B cell (primary cell): ENCODE measurements at regions not wholly inside any gene's neighbourhood (a gene's known extent, or its start where the extent isn't known, plus 50 kb on each side); places are given as distances from the start of the nearest gene placed in this dataset. TPM values are rescaled to one million over a fixed set of nuclear protein-coding genes. Genes with fewer than 3 reads are reported as not detected.
A peak's percentile ranks its signal among the peaks of the same experiment; 100 is the strongest.

Experiments
- ATAC-seq: fragments of 200-7000 bp; cut with Tn5 transposase; one replicate; pipeline ENCODE4 v1.10.0; 2021; ENCODE audit warnings: low read depth, mild to moderate bottlenecking, moderate number of reproducible peaks, moderate library complexity
- CTCF ChIA-PET: fragments of 350-600 bp; sonication (Branson Sonifier 250); formaldehyde crosslinking; loops from one replicate; lab custom pipeline; 2021; ENCODE audit warnings: antibody characterized with exemption, inconsistent platforms; lab: Charles Lee
- POLR2A ChIA-PET: fragments of 350-600 bp; sonication (Branson Sonifier 250); formaldehyde crosslinking; loops from one replicate; lab custom pipeline; 2021; ENCODE audit warnings: antibody characterized with exemption; lab: Charles Lee
- DNase-seq: peaks from one replicate; pipeline ENCODE4 v3.0.0; 2013
- H2AFZ ChIP-seq: 2 replicates; pipeline ENCODE4 v1.6.1; 2012; ENCODE audit warnings: mild to moderate bottlenecking, low read depth, low read length; ENCODE audit not compliant: insufficient read depth, poor library complexity, severe bottlenecking
- H3K27ac ChIP-seq, 2 donors: 1 replicate in 1 of 2; 2 replicates in 1 of 2; pipeline ENCODE4 v1.5.1; 2012 to 2013; ENCODE audit warnings: low read length in 2 of 2, mild to moderate bottlenecking in 2 of 2, moderate library complexity in 1 of 2
- H3K27me3 ChIP-seq, 4 experiments: fragments of 200-600 bp in 1 of 4; sonication (generic) in 1 of 4; replicated peaks in 1 of 4; 1 replicate in 2 of 4; 2 replicates in 2 of 4; pipeline versions ENCODE4 v1.6.1 to v1.7.0; 2013 to 2016; ENCODE audit warnings: low read length in 3 of 4, mild to moderate bottlenecking in 2 of 4, mixed read lengths in 1 of 4, moderate library complexity in 1 of 4; ENCODE audit not compliant: insufficient read depth in 4 of 4, control insufficient read depth in 3 of 4; ENCODE audit errors: control extremely low read depth in 1 of 4
- H3K36me3 ChIP-seq, 2 experiments: replicated peaks in 1 of 2; 1 replicate in 1 of 2; 2 replicates in 1 of 2; pipeline versions ENCODE4 v1.6.1 to v1.7.1; 2013; ENCODE audit warnings: low read length in 1 of 2; ENCODE audit not compliant: insufficient read depth in 2 of 2, control insufficient read depth in 1 of 2; ENCODE audit errors: control extremely low read depth in 1 of 2, extremely low read depth in 1 of 2
- H3K4me1 ChIP-seq, 2 donors: fragments of 200-600 bp in 1 of 2; sonication (generic) in 1 of 2; 1 replicate in 1 of 2; 2 replicates in 1 of 2; pipeline versions ENCODE4 v1.5.1 to v1.6.1; 2013 to 2017; ENCODE audit warnings: low read length in 2 of 2; ENCODE audit not compliant: control insufficient read depth in 2 of 2, insufficient read depth in 2 of 2
- H3K4me2 ChIP-seq: replicated peaks from 2 replicates; pipeline ENCODE3; 2012; ENCODE audit warnings: mild to moderate bottlenecking, low read depth, low read length; ENCODE audit not compliant: poor library complexity, severe bottlenecking
- H3K4me3 ChIP-seq, 5 experiments: fragments of 200-600 bp in 1 of 5; sonication (generic) in 1 of 5; 1 replicate in 3 of 5; 2 replicates in 2 of 5; pipeline versions ENCODE4 v1.5.1 to v1.7.0; 2011 to 2016; ENCODE audit warnings: low read length in 4 of 5, mild to moderate bottlenecking in 4 of 5, low read depth in 2 of 5, control low read depth in 1 of 5, moderate library complexity in 1 of 5; ENCODE audit not compliant: insufficient read depth in 1 of 5; ENCODE audit errors: control extremely low read depth in 1 of 5, extremely low read depth in 1 of 5
- H3K79me2 ChIP-seq: fragments of 200-600 bp; sonication (generic); one replicate; pipeline ENCODE4 v1.6.0; 2016; ENCODE audit warnings: low read length; ENCODE audit not compliant: control insufficient read depth, insufficient read depth
- H3K9ac ChIP-seq: fragments of 200-600 bp; sonication (generic); 2 replicates; pipeline ENCODE4 v1.6.1; 2017; ENCODE audit warnings: mild to moderate bottlenecking, low read length, moderate library complexity
- H3K9me3 ChIP-seq, 3 donors: one replicate each; pipeline versions ENCODE4 v1.6.1 to v1.7.1; 2013; ENCODE audit warnings: low read length in 2 of 3; ENCODE audit not compliant: control insufficient read depth in 2 of 3, insufficient read depth in 1 of 3; ENCODE audit errors: control extremely low read depth in 1 of 3
- H4K20me1 ChIP-seq: 2 replicates; pipeline ENCODE4 v1.6.0; 2012; ENCODE audit warnings: mild to moderate bottlenecking, low read length; ENCODE audit not compliant: insufficient read depth, control insufficient read depth, poor library complexity, severe bottlenecking
- H3K27ac Mint-ChIP-seq: one replicate; pipeline ENCODE4 v1.8.0; 2021; ENCODE audit warnings: mixed read lengths
- H3K27me3 Mint-ChIP-seq: one replicate; pipeline ENCODE4 v1.8.0; 2021; ENCODE audit warnings: mixed read lengths
- H3K4me1 Mint-ChIP-seq: one replicate; pipeline ENCODE4 v1.8.0; 2021; ENCODE audit warnings: mixed read lengths
- H3K4me3 Mint-ChIP-seq: one replicate; pipeline ENCODE4 v1.8.0; 2021; ENCODE audit warnings: mixed read lengths
- H3K9me3 Mint-ChIP-seq: one replicate; pipeline ENCODE4 v1.8.0; 2022; ENCODE audit warnings: mixed read lengths; ENCODE audit not compliant: insufficient read depth
- CTCF ChIP-seq: fragments of 200-600 bp; IDR thresholded peaks from one replicate; pipeline ENCODE4 v1.8.0; 2022; ENCODE audit warnings: antibody characterized with exemption, mild to moderate bottlenecking
- EZH2 ChIP-seq: IDR thresholded peaks from 2 replicates; pipeline ENCODE4 v1.6.1; 2012; ENCODE audit warnings: borderline replicate concordance, low read depth, mild to moderate bottlenecking, moderate library complexity, low read length; ENCODE audit not compliant: insufficient read depth, poor library complexity, severe bottlenecking
- WGBS: methylation state at CpG from one replicate; pipeline ENCODE4 v1.1.5; 2013; ENCODE audit warnings: missing lambda C conversion rate; ENCODE audit not compliant: insufficient coverage; 5-methylcytosine and 5-hydroxymethylcytosine counted together
- intact Hi-C: fragments of 100-400 bp; cut with micrococcal nuclease; formaldehyde crosslinking; loops from one replicate; pipeline ENCODE4 v1.10.0; 2022
- small RNA-seq: library from RNA; depleted of rRNA; stranded (forward); fragments of <200 nt; gene quantifications from one replicate; pipeline ENCODE3, GENCODE V24; 2012; ENCODE audit warnings: low replicate concordance, low read depth; ENCODE audit not compliant: insufficient read length

DNA sequence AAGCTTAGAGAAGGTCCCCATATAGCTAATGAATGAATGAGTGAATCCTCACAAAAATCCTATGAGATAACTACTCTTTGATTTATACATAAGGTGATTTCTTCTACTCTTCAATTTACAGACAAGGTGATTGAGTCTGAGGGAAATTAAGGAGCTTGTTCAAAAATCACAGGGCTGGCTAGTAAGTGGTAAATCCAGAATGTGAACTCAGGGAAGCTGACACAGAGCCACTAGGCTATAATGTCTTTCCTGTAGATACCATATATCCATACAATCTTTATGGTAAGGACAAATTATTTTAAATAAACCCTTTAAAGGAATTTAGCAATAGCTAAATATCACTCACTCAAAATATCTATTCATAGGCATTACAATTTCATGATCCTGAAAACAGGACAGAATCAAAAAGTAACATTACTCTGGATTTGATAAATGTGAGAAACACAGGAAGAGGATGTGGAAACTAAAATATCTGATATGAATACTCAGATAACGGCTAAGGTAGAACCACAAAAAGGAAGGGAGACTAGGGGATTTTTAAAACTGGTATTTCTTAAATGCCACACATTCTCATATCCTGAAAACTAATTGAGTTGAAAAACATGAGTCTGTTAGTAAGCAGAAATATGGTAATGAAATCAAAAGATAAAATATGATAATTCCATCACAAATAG, 108.2 kb downstream of the NBPF12 start:
- Histone ChIP-seq H3K4me1 (peaks cover 49 to 50% of the 10 kb centered on the region in 2 donors), H3K9me3 (peaks cover 0 to 3% (median 0%) of the 10 kb centered on the region in 3 donors), H3K9ac (peak overlapping the region; percentile 23), H3K27me3 (no peaks in the 10 kb centered on the region), H3K27ac (peak overlapping the region; percentile 55 to 70), H2AFZ (no peak overlapping the region), H3K36me3 (no peaks in the 10 kb centered on the region), H4K20me1 (no peaks in the 10 kb centered on the region), H3K4me3 (peak overlapping the region in 1 of 5 experiments; percentile 15), H3K79me2 (no peaks in the 10 kb centered on the region), H3K4me2 (peak overlapping the region; percentile 39)
- Mint-ChIP-seq H3K4me1 (peaks cover 63% of the 10 kb centered on the region), H3K27me3 (no peaks in the 10 kb centered on the region), H3K9me3 (peaks cover 4% of the 10 kb centered on the region), H3K4me3 (peak overlapping the region; percentile 84), H3K27ac (peak overlapping the region; percentile 94)
- ATAC-seq (peak; percentile 61), DNase-seq (peak; percentile 49)
- CTCF ChIA-PET: no interaction called here
- POLR2A ChIA-PET: interaction anchor here (0.7 kb wide), 1 partner anchor 627 kb away, joined by 3 read pairs; no protein-coding TSS in a partner anchor
- no peak for TF ChIP-seq CTCF
- no peak for TF ChIP-seq EZH2
- no CpG with 5 or more reads among the region's 1 CpG for WGBS
- intact Hi-C loops: loop anchor here (5.0 kb wide), 1 partner anchor 36 kb away; no protein-coding TSS in a partner anchor

Small RNAs in the stretch of these regions (small RNA-seq; reads per million reads assigned to genes)
- not detected for gene RNU1-151P
